ENCODE measurements at regions not wholly inside any gene's neighbourhood (a gene's known extent, or its start where the extent isn't known, plus 50 kb on each side); places are given as distances from the start of the nearest gene placed in this dataset.
"Not testable (repeated sequence)": the region's sequence is repeated elsewhere in the genome, so short reads cannot be mapped to it uniquely, and the experiment has no call there.

DNA sequence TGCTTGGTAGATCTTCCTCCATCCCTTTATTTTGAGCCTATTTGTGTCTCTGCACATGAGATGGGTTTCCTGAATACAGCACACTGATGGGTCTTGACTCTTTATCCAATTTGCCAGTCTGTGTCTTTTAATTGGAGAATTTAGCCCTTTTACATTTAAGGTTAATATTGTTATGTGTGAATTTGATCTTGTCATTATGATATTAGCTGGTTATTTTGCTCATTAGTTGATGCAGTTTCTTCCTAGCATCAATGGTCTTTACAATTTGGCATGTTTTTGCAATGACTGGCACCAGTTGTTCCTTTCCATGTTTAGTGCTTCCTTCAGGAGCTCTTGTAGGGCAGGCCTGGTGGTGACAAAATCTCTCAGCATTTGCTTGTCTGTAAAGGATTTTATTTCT lies 72.4 kb downstream of the HNRNPD start:
- DNase-seq: not testable (repeated sequence)

DNA sequence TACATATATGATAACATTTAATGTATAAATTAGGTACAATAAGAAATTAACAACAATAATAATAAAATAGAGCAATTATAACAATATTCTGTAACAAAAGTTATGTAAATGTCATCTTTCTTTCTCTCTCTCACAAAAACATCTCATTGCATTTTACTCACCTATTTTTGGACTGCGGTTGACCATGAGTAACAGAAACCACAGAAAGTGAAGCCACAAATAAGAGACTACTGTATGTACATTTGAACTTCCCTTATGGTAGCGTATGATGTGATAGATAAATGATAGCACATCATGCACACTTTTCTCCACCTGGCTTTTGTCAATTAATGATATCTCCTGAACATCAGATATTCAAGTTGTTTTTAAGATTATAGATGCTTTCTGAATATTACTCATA lies 80.5 kb downstream of the HNRNPD start:
- no peak for DNase-seq

DNA sequence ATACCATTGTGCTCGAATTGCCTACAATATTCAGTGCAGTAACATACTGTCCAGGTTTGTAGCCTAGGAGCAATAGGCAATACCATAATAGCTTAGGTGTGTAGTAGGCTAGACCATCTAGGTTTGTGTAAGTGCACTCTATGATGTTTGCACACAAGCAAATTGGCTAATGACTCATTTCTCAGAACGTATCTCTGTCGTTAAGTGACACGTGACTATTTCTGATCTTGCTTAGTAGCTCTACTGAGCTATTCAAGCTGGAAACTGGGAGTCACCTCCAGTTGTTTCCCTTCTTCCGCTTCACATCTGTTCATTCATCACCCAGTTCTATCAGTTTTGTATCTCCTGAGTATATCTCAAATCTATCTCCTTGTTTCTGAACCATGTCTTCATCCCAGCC lies 86.1 kb downstream of the HNRNPD start:
- DNase-seq: no peak

DNA sequence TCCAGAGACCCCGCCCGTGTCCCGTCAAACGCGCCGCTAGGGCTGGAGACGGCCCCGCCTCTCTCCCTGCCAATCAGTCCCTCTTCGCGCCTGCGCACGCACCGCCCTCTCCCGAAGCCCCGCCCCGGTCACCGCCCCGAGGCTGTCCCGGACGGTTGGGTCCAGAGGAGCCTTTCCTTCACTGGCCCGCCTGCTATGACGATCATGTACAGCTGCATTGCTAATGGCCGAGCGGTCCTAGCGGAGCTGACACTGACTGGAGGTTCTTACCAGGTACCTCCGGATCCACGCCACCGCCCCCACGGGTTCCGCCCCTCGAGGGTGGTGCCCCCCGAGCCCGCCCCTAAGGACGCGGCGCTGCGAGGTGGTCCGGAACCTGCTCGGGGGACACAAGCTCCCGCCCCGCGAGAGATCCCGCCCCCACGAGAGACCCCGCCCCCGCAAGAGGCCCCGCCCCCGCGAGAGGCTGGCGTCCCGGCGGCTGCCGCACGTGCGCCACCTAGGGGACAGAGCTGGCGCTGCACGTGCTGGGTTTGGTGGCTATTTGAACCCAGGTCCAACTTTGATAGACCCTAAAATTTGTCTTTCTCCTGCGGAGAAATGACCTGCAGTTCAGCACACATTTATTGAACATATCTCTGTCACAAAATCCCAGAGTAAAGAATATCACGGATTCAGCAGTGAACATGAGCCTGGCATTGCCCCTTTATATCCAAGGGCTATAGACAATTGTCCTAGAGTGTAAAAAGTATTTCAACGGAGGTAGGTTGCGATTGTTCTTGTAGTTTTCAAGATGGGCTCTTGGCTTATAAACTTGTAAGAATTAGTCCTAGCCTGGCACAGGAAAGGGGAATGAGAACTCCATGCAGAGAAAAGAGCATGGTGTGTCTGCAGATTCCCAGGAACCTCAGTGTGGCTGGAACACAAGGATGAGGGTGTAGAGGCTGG lies 88.7 kb downstream of the HNRNPD start:
- peak; percentile 97 to 99 for DNase-seq

DNA sequence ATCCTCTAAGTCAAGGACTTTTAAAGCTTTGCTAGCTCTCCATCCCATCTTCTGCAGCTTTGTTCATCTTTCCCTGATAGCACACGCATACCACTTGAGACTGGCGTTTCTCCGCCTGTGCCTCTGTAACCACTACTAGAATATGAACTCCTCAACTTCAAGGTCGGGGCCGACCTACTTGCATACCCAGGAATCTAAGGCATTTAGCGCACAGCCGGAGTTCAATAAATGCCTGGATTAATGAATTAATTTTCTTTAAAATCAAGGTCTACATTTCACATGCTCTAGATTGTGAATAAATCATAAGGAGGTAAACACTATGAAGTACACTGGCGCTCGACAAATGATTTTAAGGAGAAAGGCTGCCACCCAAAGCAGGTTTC lies 89.3 kb downstream of the HNRNPD start:
- no peak for DNase-seq

DNA sequence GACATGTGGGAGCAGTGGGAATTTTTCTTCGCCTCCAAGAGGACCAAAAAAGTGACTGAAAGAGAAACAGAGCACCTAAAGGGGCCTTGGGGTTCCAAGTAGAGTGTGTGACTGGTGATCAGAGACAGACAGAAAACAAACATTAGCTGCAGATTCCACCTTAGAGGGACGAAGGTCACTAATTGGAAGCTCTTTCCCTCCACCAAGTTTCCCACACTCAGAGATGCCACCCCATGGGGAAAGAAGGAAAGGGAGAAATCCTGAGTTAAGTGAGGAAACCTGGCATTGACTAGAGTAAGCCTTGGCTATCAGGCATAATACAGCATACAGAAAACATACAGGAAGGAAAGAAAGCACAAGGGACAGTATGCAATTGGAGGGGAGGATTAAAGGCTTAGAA lies 90.9 kb downstream of the HNRNPD start:
- DNase-seq: no peak

- DNase-seq: not testable (repeated sequence)
These were observed 94.2 kb downstream of the HNRNPD start for GRCh38 chr4:82279550-82279949.

- no peak for DNase-seq
These were observed 97.5 kb downstream of the HNRNPD start for GRCh38 chr4:82276332-82276640.

- no peak for DNase-seq
These were observed 98.1 kb downstream of the HNRNPD start for GRCh38 chr4:82275431-82276331.

- DNase-seq: not testable (repeated sequence)
These were observed 99.1 kb downstream of the HNRNPD start for GRCh38 chr4:82274700-82275099.

- not testable (repeated sequence) for DNase-seq
These were observed 101.3 kb downstream of the HNRNPD start for GRCh38 chr4:82272523-82272922.

GRCh38 chr4:82271915-82272480 lies 101.8 kb downstream of the HNRNPD start:
- DNase-seq: peak in 1 of 2 experiments; percentile 30

GRCh38 chr4:82268826-82269193 lies 105.0 kb downstream of the HNRNPD start:
- DNase-seq: no peak

DNA sequence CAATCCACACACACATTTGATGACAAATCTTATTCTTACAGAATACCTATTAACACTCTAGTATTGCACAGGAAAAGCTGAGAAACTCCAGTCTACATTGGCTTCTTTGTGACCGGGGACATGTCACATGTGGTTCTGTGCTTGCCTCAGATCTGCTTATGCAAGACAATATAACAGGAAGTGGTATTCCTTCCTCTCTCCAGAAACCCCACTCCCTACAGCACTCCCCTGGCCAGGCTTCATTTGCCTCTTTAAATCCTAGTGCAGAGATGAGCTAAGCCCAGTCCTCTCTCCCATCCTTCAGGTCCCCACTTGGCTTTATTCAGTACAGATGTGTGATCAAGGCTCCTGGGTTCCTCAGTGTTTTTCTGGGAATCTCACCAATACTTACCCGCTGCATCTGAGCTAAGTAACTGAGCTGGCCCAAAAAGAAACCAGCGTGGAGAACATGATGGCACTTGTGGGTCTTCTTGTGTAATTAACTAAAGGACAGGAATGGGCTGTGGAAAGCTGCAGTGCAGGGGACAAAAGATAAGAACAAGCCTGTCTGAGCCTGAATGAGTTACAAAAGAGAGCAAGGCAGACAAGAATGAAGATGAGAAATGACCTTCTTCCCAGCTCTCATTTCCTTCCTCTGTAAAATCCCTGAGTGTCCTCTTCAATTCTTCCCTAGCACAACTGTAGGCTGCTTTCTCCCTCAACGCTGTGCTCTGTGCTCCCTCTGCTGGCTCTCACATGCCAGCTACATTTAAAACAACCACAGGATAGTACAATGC lies 105.6 kb downstream of the HNRNPD start:
- peak; percentile 62 to 71 for DNase-seq

DNA sequence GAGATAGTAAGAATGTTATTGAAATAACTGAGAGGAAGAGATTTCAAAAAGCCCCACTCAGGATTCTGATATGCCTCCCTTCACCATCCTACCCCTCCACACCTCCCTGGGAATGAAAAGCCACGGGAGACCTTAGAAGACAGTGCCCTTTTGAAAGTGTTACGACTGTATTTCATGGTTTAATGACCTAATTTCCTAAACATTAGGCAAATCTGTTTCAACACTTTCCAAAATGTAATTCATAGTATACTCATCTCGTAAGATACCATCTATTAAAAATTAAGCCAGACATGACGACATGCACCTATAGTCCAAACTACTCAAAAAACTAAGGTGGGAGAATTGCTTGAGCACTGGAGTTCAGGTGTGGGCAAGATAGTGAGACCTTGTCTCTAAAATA lies 106.3 kb downstream of the HNRNPD start:
- no peak for DNase-seq

DNA sequence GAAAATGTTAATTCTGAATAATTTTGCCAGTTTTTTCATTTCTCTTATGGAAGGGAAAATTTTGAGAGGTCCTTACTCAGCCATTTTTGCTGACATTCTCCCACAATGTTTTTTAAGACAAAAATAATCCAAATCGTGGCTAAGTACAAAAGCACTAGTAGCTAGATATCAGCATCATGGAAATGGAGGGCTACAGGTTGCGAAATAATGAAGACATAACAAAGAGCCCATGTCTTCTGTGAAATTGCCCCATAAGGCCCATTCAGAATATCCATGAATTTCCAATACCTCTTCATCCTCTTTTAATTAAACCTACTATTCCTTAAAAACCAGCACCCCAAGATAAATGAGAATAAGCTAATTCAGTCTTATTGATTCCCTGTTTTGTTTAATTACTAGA lies 107.4 kb downstream of the HNRNPD start:
- no peak for DNase-seq

- DNase-seq: no peak
These were observed 112.7 kb downstream of the HNRNPD start for GRCh38 chr4:82261084-82261483.

- no peak for DNase-seq
These were observed 113.2 kb downstream of the HNRNPD start for GRCh38 chr4:82260632-82261031.

GRCh38 chr4:82256718-82257117 lies 117.1 kb downstream of the HNRNPD start:
- no peak for DNase-seq

- DNase-seq: no peak
These were observed 118.1 kb downstream of the HNRNPD start for GRCh38 chr4:82255657-82256056.

GRCh38 chr4:82248903-82249632 lies 124.7 kb downstream of the HNRNPD start:
- no peak for DNase-seq

GRCh38 chr4:82247629-82248028 lies 126.2 kb downstream of the HNRNPD start:
- DNase-seq: no peak

All from NCI-H187 (cell line).